Fibroblast of the aortic adventitia (primary cell): ENCODE measurements at regions not wholly inside any gene's neighbourhood (a gene's known extent, or its start where the extent isn't known, plus 50 kb on each side); places are given as distances from the start of the nearest gene placed in this dataset.
"Not testable (repeated sequence)": the region's sequence is repeated elsewhere in the genome, so short reads cannot be mapped to it uniquely, and the experiment has no call there.

ENCODE experiments used
- DNase-seq: peaks from one replicate; pipeline ENCODE4 v3.0.0-alpha.2; 2010; ENCODE audit warnings: low read depth
- H3K4me3 ChIP-seq: 2 replicates; pipeline ENCODE4 v1.5.1; 2011; ENCODE audit warnings: low read depth, mild to moderate bottlenecking, control low read depth, low read length, moderate library complexity
- CTCF ChIP-seq: IDR thresholded peaks from 2 replicates; pipeline ENCODE4 v1.5.1; 2011; ENCODE audit warnings: mild to moderate bottlenecking, low read length, control low read depth, inconsistent platforms; ENCODE audit not compliant: insufficient read depth

- no peak overlapping the region for H3K4me3 ChIP-seq
- no peak for DNase-seq
- TF ChIP-seq CTCF, result no peak
These were observed 279.0 kb upstream of the TACR3 start for GRCh38 chr4:103998756-103999155.

DNA sequence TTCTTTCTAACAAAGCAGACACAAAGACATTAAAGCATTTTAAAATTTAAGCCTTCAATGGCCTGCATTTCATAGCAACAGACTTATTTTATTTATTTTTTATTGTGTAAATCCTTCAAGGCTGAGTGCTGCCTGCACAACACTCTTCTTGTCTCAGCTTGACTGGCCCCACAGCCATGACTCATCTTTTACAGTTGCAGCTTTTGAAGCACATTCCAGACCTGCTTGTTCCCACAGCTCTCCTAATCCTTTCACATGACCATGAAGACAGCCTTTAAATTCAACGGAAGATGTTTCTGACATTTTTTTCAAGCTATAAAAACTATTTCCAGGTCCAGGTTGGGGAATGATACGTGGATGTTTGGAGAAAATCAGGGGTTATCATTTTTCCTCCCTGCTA lies 276.9 kb upstream of the TACR3 start:
- H3K4me3 ChIP-seq, result no peak overlapping the region
- TF ChIP-seq CTCF, result no peak
- DNase-seq, result peak; percentile 12

DNA sequence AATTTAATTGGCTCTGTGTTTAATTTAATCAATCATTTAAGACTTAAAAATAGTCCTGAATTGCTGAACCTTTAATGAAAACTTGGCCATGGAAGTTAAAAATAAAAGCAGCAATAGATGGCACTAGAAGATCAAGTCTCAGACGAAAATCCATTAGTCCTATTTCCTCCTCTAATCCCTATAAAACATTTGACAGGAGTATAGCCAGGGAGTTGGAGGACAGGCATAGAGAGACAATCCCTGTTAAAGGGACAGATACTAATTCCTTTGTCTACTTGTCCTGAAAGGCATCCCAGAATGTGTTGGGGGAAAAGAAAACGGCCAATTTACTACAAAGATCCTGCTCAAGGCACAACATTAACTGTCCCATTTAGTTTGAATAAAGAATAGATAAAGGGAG lies 276.3 kb upstream of the TACR3 start:
- TF ChIP-seq CTCF, result no peak
- no peak overlapping the region for H3K4me3 ChIP-seq
- DNase-seq, result no peak

- TF ChIP-seq CTCF, result no peak
- no peak for DNase-seq
- no peak overlapping the region for H3K4me3 ChIP-seq
These were observed 274.3 kb upstream of the TACR3 start for GRCh38 chr4:103994059-103994458.

- no peak overlapping the region for H3K4me3 ChIP-seq
- TF ChIP-seq CTCF, result no peak
- no peak for DNase-seq
These were observed 262.7 kb upstream of the TACR3 start for GRCh38 chr4:103982454-103982853.

GRCh38 chr4:103948244-103949018 lies 228.6 kb upstream of the TACR3 start:
- no peak for TF ChIP-seq CTCF
- no peak for DNase-seq
- H3K4me3 ChIP-seq, result no peak overlapping the region

DNA sequence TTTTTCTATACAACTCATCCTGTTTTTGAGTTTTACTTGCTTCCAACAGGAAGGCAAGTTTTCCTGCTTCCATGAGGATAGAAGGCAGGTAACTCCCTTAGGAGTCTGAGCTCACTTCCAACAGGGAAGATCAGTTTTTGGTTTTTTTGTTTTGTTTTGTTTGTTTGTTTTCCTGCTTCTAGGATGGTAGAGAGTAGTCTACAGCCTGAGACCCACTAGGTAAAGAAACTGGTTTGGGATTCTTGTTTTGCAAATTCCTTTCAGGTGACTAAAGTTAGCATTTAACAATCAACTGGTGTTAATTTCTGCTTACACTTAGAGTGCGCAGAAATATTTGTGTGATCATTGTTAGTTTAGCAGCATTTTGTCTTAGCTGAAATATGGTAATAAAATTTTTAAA lies 227.8 kb upstream of the TACR3 start:
- DNase-seq, result no peak
- TF ChIP-seq CTCF, result no peak
- H3K4me3 ChIP-seq, result no peak overlapping the region

GRCh38 chr4:103946621-103947268 lies 227.0 kb upstream of the TACR3 start:
- DNase-seq, H3K4me3 ChIP-seq: not testable (repeated sequence)
